ENCODE measurements at regions not wholly inside any gene's neighbourhood (a gene's known extent, or its start where the extent isn't known, plus 50 kb on each side); places are given as distances from the start of the nearest gene placed in this dataset.

- Histone ChIP-seq H4K5ac (ENCODE audit: insufficient read length, low read depth, low read length) (no peak overlapping the region), H3K27me3 (replicated peaks in 1 of 4; ENCODE audit: control insufficient read depth in 3 of 4, extremely low read depth in 1 of 4, insufficient read depth in 3 of 4, low read length in 3 of 4) (no peaks in the 10 kb centered on the region), H3K27ac (ENCODE audit: low read depth, low read length) (no peak overlapping the region), H3K79me2 (ENCODE audit: control insufficient read depth in 1 of 2, insufficient read depth in 2 of 2, low read length in 2 of 2) (no peaks in the 10 kb centered on the region), H3K4me2 (ENCODE audit: insufficient read depth in 1 of 2, low read depth in 2 of 2, low read length in 2 of 2) (no peak overlapping the region), H3K9ac (replicated peaks in 1 of 4; ENCODE audit: extremely low read depth in 1 of 4, low read depth in 3 of 4, low read length in 3 of 4) (no peak overlapping the region), H4K8ac (ENCODE audit: extremely low read depth, insufficient read depth, low read length) (no peak overlapping the region), H3K4me1 (replicated peaks in 1 of 4; ENCODE audit: control insufficient read depth in 3 of 4, insufficient read depth in 4 of 4, low read length in 3 of 4) (no peaks in the 10 kb centered on the region), H3K79me1 (ENCODE audit: low read depth, low read length) (no peaks in the 10 kb centered on the region), H3K9me3 (ENCODE audit: insufficient read depth in 2 of 2, low read depth in 1 of 2, low read length in 1 of 2) (peaks cover 4 to 16% of the 10 kb centered on the region in 2 experiments; a peak in 2 of 4 replicates), H3K4ac (replicated peaks; ENCODE audit: insufficient read length, low read depth, low read length) (no peak overlapping the region), H3K56ac (replicated peaks; ENCODE audit: insufficient read length, low read depth, low read length) (no peak overlapping the region), H2AK5ac (ENCODE audit: low read depth, low read length) (no peak overlapping the region), H2BK20ac (ENCODE audit: low read length) (no peak overlapping the region), H2BK15ac (ENCODE audit: low read length) (no peak overlapping the region), H3K36me3 (ENCODE audit: control insufficient read depth in 2 of 4, insufficient read depth in 4 of 4, low read length in 3 of 4) (no peaks in the 10 kb centered on the region), H2BK120ac (replicated peaks; ENCODE audit: low read depth, low read length) (no peak overlapping the region), H4K91ac (replicated peaks; ENCODE audit: insufficient read length, low read length) (no peak overlapping the region), H3K18ac (ENCODE audit: extremely low read depth, low read length) (no peak overlapping the region), H3K23me2 (ENCODE audit: low read depth, low read length) (peaks cover 1% of the 10 kb centered on the region; the same call in 1 of the 2 replicates), H2BK5ac (ENCODE audit: low read depth, low read length) (no peak overlapping the region), H3K14ac (ENCODE audit: insufficient read length) (no peak overlapping the region), H4K20me1 (replicated peaks in 1 of 2; ENCODE audit: control insufficient read depth in 1 of 2, insufficient read depth in 2 of 2, low read length in 2 of 2) (no peaks in the 10 kb centered on the region), H3K4me3 (ENCODE audit: extremely low read depth in 1 of 4, insufficient read depth in 2 of 4, low read depth in 3 of 4, low read length in 4 of 4) (no peak overlapping the region), H2BK12ac (ENCODE audit: low read depth, low read length) (no peak overlapping the region), H2AFZ (ENCODE audit: low read length) (no peak overlapping the region), H3K23ac (ENCODE audit: insufficient read length) (no peak overlapping the region)
- FAIRE-seq (no peak), DNase-seq (ENCODE audit: low read depth in 1 of 2, low spot score in 2 of 2) (no peak)
- ChIA-PET POLR2A (ENCODE audit: partially characterized antibody) (no interaction called here), CTCF (ENCODE audit: partially characterized antibody) (interaction anchor here (0.7 kb wide), 2 partner anchors 28 to 98 kb away, joined by 3 read pairs; no protein-coding TSS in a partner anchor)
- WGBS, 2 experiments (ENCODE audit: extremely low coverage in 1 of 2, insufficient coverage in 1 of 2, insufficient read length in 1 of 2, insufficient replicate concordance in 2 of 2, low coverage in 1 of 2, low lambda C conversion rate in 2 of 2, missing lambda C conversion rate in 1 of 2): 96% methylated on average over 1 of the region's 1 CpG; no CpG with 5 or more reads in 1 of the 2 experiments
- no peak for TF ChIP-seq CTCF (IDR thresholded peaks at IDR 0.05; ENCODE audit: control extremely low read depth in 1 of 3, insufficient read depth in 1 of 3, low read depth in 1 of 3, low read length in 3 of 3)
- TF ChIP-seq GTF2F1 (IDR thresholded peaks at IDR 0.05; ENCODE audit: borderline replicate concordance, low read depth, low read length): no peak
- TF ChIP-seq BRCA1 (IDR thresholded peaks at IDR 0.05; ENCODE audit: low read depth, low read length): no peak
- TF ChIP-seq SP4 (IDR thresholded peaks at IDR 0.05; ENCODE audit: low read length): no peak
- TF ChIP-seq MAX (IDR thresholded peaks at IDR 0.05): no peak
- TF ChIP-seq TCF12 (IDR thresholded peaks at IDR 0.05; ENCODE audit: low read depth, low read length): no peak
- no peak for TF ChIP-seq SP1 (IDR thresholded peaks at IDR 0.05; ENCODE audit: low read depth, low read length)
- TF ChIP-seq SAP30 (IDR thresholded peaks at IDR 0.05; ENCODE audit: insufficient read depth, insufficient replicate concordance, low read length): no peak
- TF ChIP-seq E2F6 (IDR thresholded peaks at IDR 0.05): no peak
- TF ChIP-seq EP300 (IDR thresholded peaks at IDR 0.05; ENCODE audit: borderline replicate concordance in 1 of 2, low read depth in 2 of 2, low read length in 2 of 2): no peak
- no peak for TF ChIP-seq CEBPB (IDR thresholded peaks at IDR 0.05; ENCODE audit: low read depth, low read length)
Observed at GRCh38 chr1:173347282-173347818, 129.8 kb upstream of the PRDX6 start.

Data from H1 (cell line).